GM21723 (cell line): ENCODE measurements at regions not wholly inside any gene's neighbourhood (a gene's known extent, or its start where the extent isn't known, plus 50 kb on each side); places are given as distances from the start of the nearest gene placed in this dataset.
"Not testable (repeated sequence)": the region's sequence is repeated elsewhere in the genome, so short reads cannot be mapped to it uniquely, and the experiment has no call there.

Experiments
- ATAC-seq: cut with Tn5 transposase; IDR thresholded peaks from one replicate; pipeline ENCODE4 v1.9.1; 2021; ENCODE audit warnings: mild to moderate bottlenecking, moderate library complexity; ENCODE audit not compliant: unreplicated experiment

DNA sequence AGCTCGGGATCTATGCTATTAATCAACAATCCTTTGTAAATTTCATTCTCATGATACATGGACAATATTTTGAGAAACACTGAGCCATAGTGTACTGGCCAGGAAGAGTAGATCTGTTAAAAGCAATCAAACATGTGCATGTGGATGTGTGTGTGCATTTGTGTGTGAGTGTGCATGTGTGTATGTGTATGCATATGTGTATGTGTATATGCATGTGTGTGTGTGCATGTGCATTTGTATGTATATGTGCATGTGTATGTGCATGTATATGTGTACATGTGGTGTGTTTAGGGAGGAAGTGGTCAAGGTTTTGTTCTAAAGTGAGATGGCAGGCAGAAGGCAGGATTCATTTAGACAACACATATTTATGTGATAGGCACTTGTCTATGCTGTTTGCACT, 623.8 kb downstream of the ADCYAP1 start:
- no peak for ATAC-seq

DNA sequence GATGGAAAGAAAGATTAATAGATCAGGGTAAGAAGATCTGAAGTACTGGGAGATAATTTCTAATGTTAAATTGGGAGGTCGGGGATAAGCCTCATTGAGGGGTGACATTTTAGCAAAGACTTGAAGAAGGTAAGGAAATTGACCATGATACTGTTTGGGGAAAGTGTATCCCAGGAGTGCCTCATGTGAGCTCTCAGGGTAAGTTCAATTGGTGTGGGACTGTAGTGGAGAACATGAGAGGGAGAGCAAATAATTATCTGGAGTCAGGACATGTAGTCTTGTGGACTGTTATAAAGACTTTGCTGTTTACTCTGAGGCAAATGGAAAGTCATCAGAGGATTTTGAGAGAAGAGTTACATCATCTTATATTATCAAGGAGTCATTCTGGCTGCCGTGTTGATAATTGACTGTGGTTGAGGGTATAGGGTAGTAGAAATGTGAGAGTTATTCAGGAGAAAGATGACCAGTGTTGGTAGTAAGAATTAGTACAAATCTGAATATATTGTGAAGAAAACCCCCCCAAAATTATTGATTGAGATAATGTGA, 624.4 kb downstream of the ADCYAP1 start:
- ATAC-seq = no peak

DNA sequence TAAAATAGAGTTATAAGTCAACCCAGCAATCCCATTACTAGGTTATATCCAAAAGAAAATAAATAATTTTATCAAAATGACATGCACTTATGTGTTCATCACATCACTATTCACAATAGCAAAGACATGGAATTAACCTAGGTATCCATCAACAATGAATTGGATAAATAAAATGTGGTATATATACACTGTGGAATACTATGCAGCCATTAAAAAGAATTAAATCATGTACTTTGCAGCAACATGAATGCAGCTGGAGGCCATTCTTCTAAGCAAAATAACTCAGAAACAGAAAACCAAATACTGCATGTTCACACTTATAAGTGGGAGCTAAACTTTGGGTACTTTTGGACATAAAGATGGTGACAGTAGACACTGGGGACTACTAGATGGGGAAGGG, 626.0 kb downstream of the ADCYAP1 start:
- ATAC-seq = no peak

DNA sequence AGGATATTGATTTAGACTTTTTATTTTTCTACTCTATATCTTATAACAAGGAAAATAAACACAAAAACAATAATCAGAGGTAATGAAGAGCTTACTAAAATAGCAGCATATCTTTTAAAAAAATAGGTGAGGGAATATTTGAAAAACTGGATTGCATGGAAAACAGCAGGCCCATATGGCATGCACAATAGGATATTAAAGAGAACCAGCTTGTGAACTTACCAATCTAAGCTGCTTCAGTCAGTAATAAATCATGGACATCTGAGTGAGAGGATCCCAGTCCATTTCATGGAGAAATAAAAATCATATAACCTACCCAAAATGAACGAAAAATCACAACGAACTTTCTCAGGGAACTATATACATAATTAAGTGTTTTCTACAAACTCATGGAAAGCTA, 634.6 kb downstream of the ADCYAP1 start:
- ATAC-seq = no peak

DNA sequence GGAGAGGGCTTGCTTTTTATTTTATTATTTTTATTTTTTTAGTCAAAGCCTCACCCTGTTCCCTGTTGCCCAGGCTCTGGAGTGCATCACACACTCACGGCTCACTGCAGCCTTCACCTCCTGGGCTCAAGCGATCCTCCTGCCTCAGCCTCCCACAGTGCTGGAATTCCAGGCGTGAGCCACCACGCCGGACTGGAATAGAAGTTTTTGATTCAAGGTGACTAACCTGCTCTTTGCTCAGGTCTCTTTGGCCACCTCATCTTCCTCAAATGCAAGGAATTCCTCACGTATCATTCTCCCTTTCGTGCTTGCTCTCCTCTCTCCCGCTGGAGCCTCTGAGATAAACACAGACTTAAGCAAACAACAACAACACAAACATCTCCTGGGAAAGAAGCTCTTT, 636.8 kb downstream of the ADCYAP1 start:
- no peak for ATAC-seq

DNA sequence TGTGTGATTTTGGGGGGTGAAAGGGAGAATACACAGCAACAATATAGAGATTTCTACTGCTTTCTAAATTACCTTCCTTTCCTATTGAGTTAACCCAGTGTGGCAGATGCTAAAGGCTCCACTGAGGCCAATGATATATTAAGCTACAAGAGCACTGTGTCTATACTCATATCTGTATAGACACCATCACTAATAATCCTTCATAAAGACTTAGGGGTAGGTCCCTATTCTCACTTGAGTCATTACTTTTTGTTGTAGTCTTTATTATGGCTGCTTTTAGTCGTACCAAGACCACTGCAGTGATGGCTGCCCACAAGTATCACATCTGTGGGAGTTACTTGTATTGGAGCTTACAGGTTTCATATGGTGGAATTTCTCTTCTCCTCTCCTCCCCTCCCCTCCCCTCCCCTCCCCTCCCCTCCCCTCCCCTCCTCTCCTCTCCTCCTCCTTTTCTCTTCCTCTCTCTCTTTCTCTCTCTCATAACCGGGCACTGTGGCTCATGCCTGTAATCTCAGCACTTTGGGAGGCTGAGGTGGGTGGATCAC, 637.6 kb downstream of the ADCYAP1 start:
- ATAC-seq = no peak

DNA sequence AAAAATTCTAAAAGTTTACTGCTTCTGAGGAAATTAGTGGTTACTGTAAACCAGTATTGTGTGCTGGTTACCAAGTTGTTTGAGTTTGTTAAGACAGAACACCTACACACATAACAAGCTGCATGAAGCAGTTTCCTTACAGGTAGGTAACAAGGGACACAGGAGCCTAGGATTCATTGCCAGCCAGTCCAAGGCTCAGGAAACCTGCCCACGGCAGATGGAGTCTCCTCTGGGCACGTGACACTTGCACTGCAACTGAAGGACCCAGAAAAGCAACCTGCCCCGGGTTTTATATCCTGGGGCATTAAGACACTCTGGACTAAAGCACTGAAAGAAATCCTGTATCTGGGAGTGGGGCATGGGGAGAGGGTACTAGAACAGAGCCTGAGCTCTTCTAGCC, 639.3 kb downstream of the ADCYAP1 start:
- ATAC-seq = no peak

DNA sequence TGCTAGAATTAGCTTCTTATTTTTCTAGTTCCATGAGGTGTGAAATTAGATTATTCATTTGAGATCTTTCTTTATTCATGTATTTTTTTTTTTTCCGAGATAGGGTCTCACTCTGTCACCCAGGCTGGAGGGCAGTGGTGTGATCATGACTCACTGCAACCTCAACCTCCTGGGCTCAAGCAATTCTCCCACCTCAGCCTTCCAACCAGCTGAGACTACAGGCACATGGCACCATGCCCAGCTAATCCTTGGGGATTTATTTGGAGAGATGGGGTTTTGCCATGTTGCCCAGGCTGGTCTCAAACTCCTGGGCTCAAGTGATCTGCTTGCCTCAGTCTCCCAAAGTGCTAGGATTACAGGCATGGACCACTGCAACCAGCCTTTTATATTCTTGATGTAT, 653.0 kb downstream of the ADCYAP1 start:
- not testable (repeated sequence) for ATAC-seq

DNA sequence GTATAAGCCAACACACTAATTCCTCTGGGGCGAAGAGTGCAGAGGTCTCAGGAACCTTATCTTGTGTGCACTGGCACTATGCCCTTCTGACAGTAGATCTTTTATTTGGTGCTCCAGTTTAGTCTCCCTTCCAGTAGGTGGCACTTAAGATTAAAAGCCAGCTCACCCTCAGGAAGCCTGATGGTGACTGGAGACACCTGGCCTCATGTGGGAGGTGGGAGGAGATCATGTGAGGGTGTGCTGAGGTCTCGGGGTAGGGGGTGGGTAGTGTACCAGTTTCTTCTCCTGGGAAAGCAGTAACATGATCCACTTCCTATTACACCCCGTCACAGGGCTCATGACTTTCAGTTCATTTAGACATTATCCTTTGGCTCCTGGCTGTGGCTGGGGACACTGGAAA, 654.9 kb downstream of the ADCYAP1 start:
- ATAC-seq = no peak

DNA sequence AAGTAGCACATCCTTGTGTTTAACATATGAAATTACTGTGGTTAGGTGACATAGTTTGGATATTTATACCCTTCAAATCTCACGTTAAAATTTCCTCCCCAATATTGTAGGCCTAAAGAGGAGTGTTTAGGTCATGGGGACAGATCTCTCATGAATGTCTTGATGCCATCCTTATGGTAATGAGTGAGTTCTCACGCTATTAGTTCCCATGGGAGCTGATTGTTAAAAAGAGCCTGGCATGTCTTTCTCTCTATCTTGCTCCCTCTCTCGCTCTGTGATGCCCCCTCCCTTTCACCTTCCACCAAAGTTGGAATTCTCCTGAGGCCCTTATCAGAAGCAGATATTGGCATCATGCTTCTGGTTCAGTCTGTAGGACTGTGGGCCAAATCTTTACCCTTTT, 660.1 kb downstream of the ADCYAP1 start:
- no peak for ATAC-seq

DNA sequence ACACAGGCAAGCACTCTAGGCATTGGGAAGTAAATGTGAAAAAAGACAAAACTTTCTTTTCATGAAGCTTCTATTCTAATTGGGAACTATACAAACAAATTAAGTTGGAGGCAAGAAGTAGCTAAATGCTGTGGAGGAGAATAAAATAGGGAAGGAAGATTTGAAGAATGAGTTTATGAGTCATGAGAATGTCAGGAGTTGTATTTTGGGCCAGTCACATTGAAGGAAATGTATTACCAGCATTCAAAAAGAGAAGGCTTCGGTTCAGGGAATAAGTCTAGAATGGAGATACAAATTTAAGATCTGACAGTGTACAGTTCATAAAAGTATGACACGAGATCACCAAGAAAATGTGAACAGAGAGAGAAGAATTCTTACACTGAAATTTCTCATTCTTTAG, 666.5 kb downstream of the ADCYAP1 start:
- ATAC-seq = no peak

DNA sequence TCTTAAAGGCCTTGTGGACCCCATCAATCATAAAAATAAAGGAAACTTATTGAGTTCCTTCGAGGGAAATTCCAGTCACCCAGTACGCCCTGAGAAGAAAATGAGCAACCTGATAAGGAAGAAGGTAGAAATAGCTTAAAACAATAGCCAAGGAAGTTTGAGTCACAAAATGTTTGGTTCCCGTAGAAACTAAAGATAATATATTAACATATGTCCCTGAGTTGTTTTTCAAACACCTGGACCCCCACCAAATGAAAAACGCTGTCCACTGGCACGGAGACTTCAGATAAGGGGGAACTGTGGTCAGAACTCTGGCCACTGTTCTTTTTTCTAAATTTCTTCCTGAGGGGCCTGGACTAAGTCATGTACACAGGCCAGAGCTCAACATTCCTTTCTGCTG, 669.1 kb downstream of the ADCYAP1 start:
- no peak for ATAC-seq

DNA sequence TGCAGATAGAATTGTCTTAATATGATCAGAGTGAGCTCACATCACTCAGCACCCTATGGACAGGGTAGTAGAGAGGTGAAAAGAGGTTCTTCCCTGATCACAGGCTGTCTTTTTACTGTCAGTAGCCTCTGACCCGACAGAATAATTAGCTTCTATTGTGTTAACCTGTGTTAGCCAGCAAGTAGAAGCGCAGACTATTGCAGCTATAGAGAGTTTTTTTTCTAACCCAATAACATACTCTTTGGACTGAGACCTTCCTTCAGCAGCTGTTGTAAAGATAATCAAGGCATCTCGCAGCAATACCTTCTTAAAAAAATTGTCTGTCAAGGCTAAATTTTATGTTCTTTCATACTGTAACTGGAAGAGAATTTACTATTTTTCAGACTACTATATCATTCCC, 670.4 kb downstream of the ADCYAP1 start:
- no peak for ATAC-seq

DNA sequence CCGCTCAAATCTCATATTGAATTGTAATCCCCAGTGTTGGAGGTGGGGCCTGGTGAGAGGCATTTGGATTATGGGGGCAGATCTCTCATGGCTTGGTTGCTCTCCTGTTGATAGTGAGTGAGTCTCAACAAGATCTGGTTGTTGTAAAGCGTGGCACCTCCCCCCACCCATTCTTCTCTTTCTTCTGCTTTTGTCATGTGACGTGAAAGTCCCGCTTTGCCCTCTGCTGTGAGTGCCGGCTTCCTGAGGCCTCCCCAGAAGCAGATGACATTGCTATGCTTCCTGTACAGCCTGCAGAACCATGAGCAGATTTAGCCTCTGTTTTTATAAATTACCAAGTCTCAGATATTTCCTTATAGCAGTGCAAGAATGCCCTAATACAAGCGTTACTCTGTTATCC, 673.8 kb downstream of the ADCYAP1 start:
- no peak for ATAC-seq

DNA sequence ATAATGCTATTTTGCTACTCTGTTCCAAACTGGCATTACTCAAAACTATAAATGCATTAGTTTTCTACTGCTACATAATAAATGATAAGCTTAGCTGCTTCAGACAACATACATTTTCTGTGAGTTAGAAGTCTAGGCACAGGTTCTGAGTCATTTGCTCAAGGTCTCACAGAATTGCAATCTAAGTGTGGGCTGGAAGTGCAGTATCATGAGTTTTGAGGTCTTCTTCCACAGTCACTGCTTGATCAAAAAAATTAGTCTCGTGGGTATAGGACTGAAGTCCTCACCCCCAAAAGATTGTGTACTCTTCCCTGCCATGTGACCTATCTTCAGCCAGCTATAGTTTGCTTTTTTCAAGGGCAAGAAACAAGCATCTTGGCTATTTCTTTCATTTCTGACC, 676.9 kb downstream of the ADCYAP1 start:
- no peak for ATAC-seq

DNA sequence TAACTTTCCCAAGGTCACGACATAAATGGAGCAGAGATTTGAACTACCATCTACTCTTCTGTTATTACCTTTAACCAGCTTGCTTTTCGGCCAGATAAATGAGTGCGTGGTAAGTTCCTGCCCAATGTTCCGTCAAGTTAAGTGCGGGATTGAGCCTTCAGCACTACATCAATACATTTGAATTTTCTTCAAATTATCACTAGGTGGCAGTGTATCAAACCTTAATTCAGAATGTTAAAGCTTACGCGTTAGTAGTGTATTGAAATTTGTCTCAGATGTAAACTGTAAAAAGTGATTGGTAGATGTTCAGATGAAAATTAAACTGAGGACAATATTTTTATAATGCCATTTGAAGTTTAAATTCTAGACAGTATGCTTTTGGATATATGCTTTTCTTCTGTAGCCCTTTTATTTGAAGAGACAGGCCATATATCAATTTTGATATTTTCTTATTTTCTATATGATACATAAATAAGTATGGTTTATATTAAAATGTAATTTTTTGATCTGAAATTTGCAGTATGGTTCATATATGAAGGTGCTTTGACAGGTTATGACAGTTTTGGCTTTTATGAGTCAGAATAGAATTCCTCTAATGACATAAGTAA, 681.3 kb downstream of the ADCYAP1 start:
- ATAC-seq = peak; percentile 59

DNA sequence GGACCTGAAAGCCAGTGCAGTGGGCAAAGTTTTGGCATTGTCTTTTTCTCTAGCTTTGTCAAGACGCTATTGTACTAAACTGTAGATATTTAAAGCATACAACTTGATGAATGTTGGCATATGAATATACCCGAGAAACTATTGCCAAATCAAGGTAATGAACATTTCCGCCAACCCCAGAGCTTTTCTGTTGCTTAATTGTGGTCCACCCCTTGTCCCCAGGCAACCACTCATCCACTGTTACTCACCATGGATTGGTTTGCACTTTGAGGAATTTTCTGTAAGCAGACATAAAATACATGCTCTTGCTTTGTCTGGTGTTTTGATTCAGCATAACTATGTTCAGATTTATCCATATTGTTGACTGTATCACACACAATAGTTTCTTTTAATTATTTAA, 688.4 kb downstream of the ADCYAP1 start:
- ATAC-seq = no peak

DNA sequence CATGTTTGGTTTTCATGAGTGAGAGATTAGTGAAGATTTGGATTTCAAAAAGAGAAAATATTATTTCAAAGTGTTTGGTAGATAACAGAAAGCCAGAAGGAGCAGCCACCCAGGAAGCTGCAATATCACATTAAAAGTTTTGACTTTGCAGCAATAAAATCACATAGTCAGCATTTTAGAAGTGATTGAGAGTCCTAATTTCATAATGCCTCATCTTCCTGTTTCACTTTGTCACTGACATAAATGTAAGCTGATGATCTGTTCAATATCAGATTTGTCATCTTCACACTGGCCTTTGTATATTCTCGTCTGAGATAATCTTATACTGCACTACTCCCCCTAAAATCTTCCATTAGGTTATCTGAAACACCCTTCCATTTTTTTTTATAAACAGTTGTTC, 690.5 kb downstream of the ADCYAP1 start:
- no peak for ATAC-seq

DNA sequence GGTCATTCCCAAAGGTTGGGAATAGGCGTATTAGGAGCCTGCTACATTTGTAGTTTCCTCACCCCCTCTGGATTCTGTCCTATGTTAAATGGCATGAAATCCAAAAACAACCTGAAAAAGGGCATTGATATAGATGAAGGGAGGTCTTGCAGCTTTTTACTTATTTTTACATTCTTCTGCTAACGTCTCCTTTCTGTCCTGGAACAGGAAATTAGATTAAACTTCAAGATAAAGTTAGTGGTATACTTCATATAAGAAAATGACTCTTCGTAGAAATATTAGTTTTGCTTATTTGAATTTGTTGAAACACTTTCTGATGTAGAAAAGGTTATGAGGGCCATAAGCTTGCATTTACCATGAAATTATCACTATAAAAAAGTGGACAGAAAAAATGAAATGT, 694.5 kb downstream of the ADCYAP1 start:
- no peak for ATAC-seq

DNA sequence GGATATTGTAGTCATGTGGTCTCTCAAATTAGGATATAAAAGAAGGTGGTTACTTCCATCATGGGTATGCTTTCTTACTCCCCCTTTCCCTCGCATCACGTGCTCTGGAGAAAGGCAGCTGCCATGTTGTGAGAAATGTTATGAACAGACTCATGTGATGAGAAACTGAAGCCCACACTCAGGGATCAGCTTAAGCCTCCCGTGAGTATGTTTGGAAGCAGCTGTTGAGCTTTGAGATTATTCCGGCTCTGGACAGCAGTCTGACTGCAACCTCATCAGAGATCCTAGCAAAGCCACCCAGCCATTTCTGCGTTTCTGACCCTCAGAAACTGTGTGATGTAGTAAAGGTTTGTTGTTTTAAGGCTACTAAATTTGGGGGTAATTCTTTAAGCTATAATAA, 700.1 kb downstream of the ADCYAP1 start:
- no peak for ATAC-seq

DNA sequence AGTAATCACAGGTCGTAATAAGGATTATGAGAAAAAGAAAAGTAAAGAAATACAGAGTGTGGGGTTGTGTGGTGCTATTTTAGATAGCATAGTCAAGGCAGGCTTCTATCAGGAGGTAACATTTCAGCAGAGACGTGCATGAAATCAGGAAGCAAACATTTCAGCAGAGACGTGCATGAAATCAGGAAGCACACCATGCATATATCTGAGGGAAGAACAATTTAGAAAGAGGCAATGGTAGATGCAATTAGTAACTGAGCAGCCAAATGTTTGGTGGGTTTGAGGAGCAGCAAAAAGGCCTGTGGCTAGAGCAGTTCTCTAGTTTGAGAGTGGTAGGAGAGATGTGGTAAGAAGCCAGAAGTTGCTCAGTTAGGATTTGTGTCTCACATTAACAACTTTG, 713.7 kb downstream of the ADCYAP1 start:
- no peak for ATAC-seq

DNA sequence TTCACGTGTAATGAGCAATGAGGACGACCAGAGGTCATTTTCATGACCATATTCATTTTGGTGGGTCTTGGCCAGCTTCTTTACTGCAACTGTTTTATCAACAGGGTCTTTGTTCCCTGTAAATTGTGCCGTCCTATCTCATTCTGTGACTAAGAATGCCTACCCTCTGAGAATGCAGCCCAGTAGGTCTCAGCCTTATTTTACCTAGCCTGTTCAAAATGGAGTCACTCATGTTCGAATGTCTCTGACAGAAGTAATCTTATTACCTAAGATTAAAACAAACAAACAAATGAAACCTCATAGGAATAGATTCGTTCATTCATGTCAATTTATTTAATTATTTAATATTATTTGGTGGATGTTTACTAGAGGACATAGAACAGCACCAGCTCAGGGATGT, 714.8 kb downstream of the ADCYAP1 start:
- ATAC-seq = no peak

DNA sequence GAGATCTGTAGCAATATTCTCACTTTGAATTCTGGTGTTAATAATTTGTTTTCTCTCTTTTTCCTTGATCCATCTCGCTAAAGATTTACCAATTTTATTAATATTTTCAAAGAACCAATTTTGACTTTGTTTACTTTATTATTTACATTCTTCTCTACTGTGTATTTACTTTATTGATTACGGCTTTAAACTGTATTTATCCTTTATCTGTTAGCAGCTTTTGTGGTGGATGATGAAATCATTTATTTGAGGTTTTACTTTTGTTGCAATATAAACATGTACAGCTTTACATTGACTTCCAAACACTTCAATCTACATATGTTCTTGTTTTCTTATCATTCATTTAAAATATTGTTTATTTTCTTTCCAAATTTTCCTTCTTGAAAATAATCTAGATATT, 719.9 kb downstream of the ADCYAP1 start:
- ATAC-seq = no peak
